H9 (cell line): ENCODE measurements at regions not wholly inside any gene's neighbourhood (a gene's known extent, or its start where the extent isn't known, plus 50 kb on each side); places are given as distances from the start of the nearest gene placed in this dataset.

Source experiments
- DNase-seq: peaks from one replicate; pipeline ENCODE4 v3.0.0-alpha.2; 2017
- H2AFZ ChIP-seq: one replicate; pipeline ENCODE4 v1.6.1; 2013; ENCODE audit warnings: mild to moderate bottlenecking, low read length, control low read depth, moderate library complexity
- H2AK5ac ChIP-seq: 2 replicates; pipeline ENCODE4 v1.6.1; 2013; ENCODE audit warnings: low read length, control low read depth, mixed read lengths; ENCODE audit not compliant: insufficient read length
- H2BK120ac ChIP-seq: one replicate; pipeline ENCODE4 v1.6.1; 2013; ENCODE audit warnings: low read depth, mild to moderate bottlenecking, low read length, control low read depth, inconsistent platforms; ENCODE audit not compliant: poor library complexity, severe bottlenecking
- H2BK12ac ChIP-seq: 2 replicates; pipeline ENCODE4 v1.6.1; 2013; ENCODE audit warnings: low read length, control low read depth, mixed read lengths, low read depth; ENCODE audit not compliant: insufficient read length
- H2BK15ac ChIP-seq: 2 replicates; pipeline ENCODE4 v1.6.1; 2013; ENCODE audit warnings: low read depth, low read length, control low read depth
- H2BK20ac ChIP-seq: one replicate; pipeline ENCODE4 v1.6.1; 2013; ENCODE audit warnings: low read depth, mild to moderate bottlenecking, low read length, control low read depth, inconsistent platforms; ENCODE audit not compliant: poor library complexity, severe bottlenecking
- H2BK5ac ChIP-seq: 2 replicates; pipeline ENCODE4 v1.6.1; 2013; ENCODE audit warnings: low read length, control low read depth, mixed read lengths; ENCODE audit not compliant: insufficient read length
- H3K14ac ChIP-seq: 2 replicates; pipeline ENCODE4 v1.6.1; 2013; ENCODE audit warnings: low read length, control low read depth; ENCODE audit not compliant: insufficient read depth
- H3K18ac ChIP-seq: 2 replicates; pipeline ENCODE4 v1.6.1; 2013; ENCODE audit warnings: low read depth, mild to moderate bottlenecking, mixed read lengths, low read length, control low read depth; ENCODE audit not compliant: insufficient read length
- H3K23ac ChIP-seq: 2 replicates; pipeline ENCODE4 v1.6.1; 2013; ENCODE audit warnings: low read length, control low read depth, mixed read lengths, low read depth; ENCODE audit not compliant: insufficient read length
- H3K23me2 ChIP-seq: 2 replicates; pipeline ENCODE4 v1.6.1; 2013; ENCODE audit warnings: low read depth, mild to moderate bottlenecking, mixed read lengths, low read length, control low read depth; ENCODE audit not compliant: insufficient read length, poor library complexity, severe bottlenecking
- H3K27ac ChIP-seq: 2 replicates; pipeline ENCODE4 v1.5.1; 2013; ENCODE audit warnings: low read length, control low read depth, mixed read lengths, low read depth; ENCODE audit not compliant: insufficient read length
- H3K27me3 ChIP-seq: 2 replicates; pipeline ENCODE4 v1.6.1; 2013; ENCODE audit warnings: low read length, control low read depth, inconsistent platforms; ENCODE audit not compliant: insufficient read depth
- H3K4ac ChIP-seq: 2 replicates; pipeline ENCODE4 v1.6.1; 2013; ENCODE audit warnings: low read depth, mild to moderate bottlenecking, control low read depth, inconsistent platforms, low read length, moderate library complexity
- H3K4me1 ChIP-seq: 2 replicates; pipeline ENCODE4 v1.6.1; 2013; ENCODE audit warnings: low read length, control low read depth, inconsistent platforms; ENCODE audit not compliant: insufficient read depth
- H3K4me2 ChIP-seq: 2 replicates; pipeline ENCODE4 v1.6.1; 2013; ENCODE audit warnings: low read length, control low read depth, mixed read lengths; ENCODE audit not compliant: insufficient read length, insufficient read depth
- H3K56ac ChIP-seq: 2 replicates; pipeline ENCODE4 v1.6.1; 2013; ENCODE audit warnings: low read depth, mild to moderate bottlenecking, mixed read lengths, low read length, control low read depth; ENCODE audit not compliant: insufficient read length
- H3K79me1 ChIP-seq: 2 replicates; pipeline ENCODE4 v1.6.1; 2013; ENCODE audit warnings: low read depth, mild to moderate bottlenecking, moderate library complexity, low read length, control low read depth, inconsistent platforms; ENCODE audit not compliant: insufficient read depth, poor library complexity, severe bottlenecking
- H3K79me2 ChIP-seq: 2 replicates; pipeline ENCODE4 v1.6.1; 2013; ENCODE audit warnings: low read length, control low read depth, inconsistent platforms; ENCODE audit not compliant: insufficient read depth
- H3K9ac ChIP-seq: 2 replicates; pipeline ENCODE4 v1.6.1; 2013; ENCODE audit warnings: low read length, control low read depth, mixed read lengths; ENCODE audit not compliant: insufficient read length; ENCODE audit errors: extremely low read depth
- H3K9me3 ChIP-seq: one replicate; pipeline ENCODE4 v1.6.1; 2013; ENCODE audit warnings: low read depth, low read length, inconsistent platforms; ENCODE audit not compliant: control insufficient read depth
- H3T11ph ChIP-seq: one replicate; pipeline ENCODE4 v1.6.1; 2013; ENCODE audit warnings: mild to moderate bottlenecking, low read length, control low read depth, inconsistent platforms
- H4K20me1 ChIP-seq: one replicate; pipeline ENCODE4 v1.6.1; 2013; ENCODE audit not compliant: control insufficient read depth, insufficient read length, insufficient read depth
- H4K5ac ChIP-seq: 2 replicates; pipeline ENCODE4 v1.6.1; 2013; ENCODE audit warnings: low read depth, mild to moderate bottlenecking, mixed read lengths, low read length, control low read depth; ENCODE audit not compliant: insufficient read length
- H4K8ac ChIP-seq: replicated peaks from 2 replicates; pipeline ENCODE4 v1.6.1; 2013; ENCODE audit warnings: low read length, control low read depth, mixed read lengths, low read depth; ENCODE audit not compliant: insufficient read length
- H4K91ac ChIP-seq: 2 replicates; pipeline ENCODE4 v1.6.1; 2013; ENCODE audit warnings: low read depth, mild to moderate bottlenecking, moderate library complexity, mixed read lengths, low read length, control low read depth; ENCODE audit not compliant: insufficient read length
- H3K27ac Mint-ChIP-seq, 3 experiments: 2 replicates in 2 of 3; 3 replicates in 1 of 3; pipeline ENCODE4 v1.8.0; 2020 to 2021; ENCODE audit warnings: mixed read lengths in 3 of 3, mild to moderate bottlenecking in 1 of 3, moderate library complexity in 1 of 3
- H3K27me3 Mint-ChIP-seq: 2 replicates; pipeline ENCODE4 v1.8.0; 2021; ENCODE audit warnings: low read depth, mild to moderate bottlenecking, moderate library complexity, mixed read lengths
- H3K36me3 Mint-ChIP-seq, 3 experiments: 2 replicates in 2 of 3; 3 replicates in 1 of 3; pipeline ENCODE4 v1.8.0; 2020 to 2021; ENCODE audit warnings: low read depth in 3 of 3, mixed read lengths in 3 of 3; ENCODE audit not compliant: insufficient read depth in 1 of 3
- H3K4me1 Mint-ChIP-seq, 2 experiments: 2 replicates each; pipeline ENCODE4 v1.8.0; 2020; ENCODE audit warnings: mixed read lengths in 2 of 2
- H3K4me3 Mint-ChIP-seq, 2 experiments: 2 replicates in 1 of 2; 3 replicates in 1 of 2; pipeline ENCODE4 v1.8.0; 2020 to 2021; ENCODE audit warnings: mild to moderate bottlenecking in 2 of 2, mixed read lengths in 2 of 2, moderate library complexity in 1 of 2
- H3K9me3 Mint-ChIP-seq, 2 experiments: 2 replicates in 1 of 2; 3 replicates in 1 of 2; pipeline ENCODE4 v1.8.0; 2020; ENCODE audit warnings: mild to moderate bottlenecking in 2 of 2, mixed read lengths in 2 of 2, moderate library complexity in 1 of 2
- WGBS: extraction: QIAGEN DNeasy Blood & Tissue Kit; methylation state at CpG from one replicate; pipeline ENCODE4 v1.1.7; 2013; ENCODE audit warnings: missing lambda C conversion rate, low lambda C conversion rate, mixed read lengths; ENCODE audit not compliant: insufficient read length; ENCODE audit errors: extremely low coverage; 5-methylcytosine and 5-hydroxymethylcytosine counted together
- TF ChIP-seq, protein P1 (sequence below): fragments of 200-600 bp; sonication (generic); conservative IDR thresholded peaks from 3 replicates; pipeline ENCODE4 v1.8.0; 2021; ENCODE audit warnings: antibody characterized with exemption, mild to moderate bottlenecking

DNA sequence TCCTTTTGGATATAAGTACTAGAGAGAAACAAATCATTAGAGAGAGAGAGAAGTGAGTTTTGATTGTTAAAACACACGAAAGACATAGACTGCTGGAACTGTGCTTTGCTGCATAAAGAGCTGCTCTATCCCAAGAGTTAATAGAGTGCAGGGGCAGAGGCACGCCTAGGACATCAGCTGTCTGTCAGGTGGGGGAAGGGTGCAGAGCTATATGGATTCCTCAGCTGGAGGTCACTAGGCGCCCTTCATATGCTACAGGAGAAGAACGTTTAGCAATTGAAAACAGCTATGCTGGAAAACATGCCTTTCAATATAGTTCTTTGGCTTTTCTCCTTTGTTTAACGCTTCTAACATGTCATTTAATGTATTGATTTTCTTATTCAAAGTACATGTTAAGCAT is 169.0 kb upstream of the MCHR2 start:
- no peak overlapping the region for H4K5ac ChIP-seq
- H3K9ac ChIP-seq: no peak overlapping the region
- H2BK5ac ChIP-seq: no peak overlapping the region
- no peaks in the 10 kb centered on the region for H3K9me3 ChIP-seq
- peak; percentile 44 for DNase-seq
- H2AFZ ChIP-seq: no peak overlapping the region
- H3K27ac ChIP-seq: no peak overlapping the region
- no peak overlapping the region for H3K14ac ChIP-seq
- H3K79me1 ChIP-seq: no peaks in the 10 kb centered on the region
- no peaks in the 10 kb centered on the region for H4K20me1 ChIP-seq
- H4K91ac ChIP-seq: no peak overlapping the region
- peak overlapping the region in 1 of 2 experiments; percentile 13; a peak in 1 of 5 replicates for H3K4me3 Mint-ChIP-seq
- H3K27me3 Mint-ChIP-seq: peaks cover 6% of the 10 kb centered on the region; the same call in 1 of the 2 replicates
- H4K8ac ChIP-seq: no peak overlapping the region
- H3K23me2 ChIP-seq: no peaks in the 10 kb centered on the region
- no peak overlapping the region for H2AK5ac ChIP-seq
- H3K4me1 ChIP-seq: peaks cover 13% of the 10 kb centered on the region; the same call in 1 of the 2 replicates
- H3K18ac ChIP-seq: no peak overlapping the region
- H3K9me3 Mint-ChIP-seq: no peaks in the 10 kb centered on the region; a peak in 1 of 5 replicates
- H3T11ph ChIP-seq: no peak overlapping the region
- H3K27me3 ChIP-seq: no peaks in the 10 kb centered on the region; the same call in 1 of the 2 replicates
- no peak overlapping the region for H2BK20ac ChIP-seq
- no peak overlapping the region for H2BK15ac ChIP-seq
- H3K23ac ChIP-seq: no peak overlapping the region
- no peak overlapping the region for H3K56ac ChIP-seq
- H2BK12ac ChIP-seq: no peak overlapping the region
- H2BK120ac ChIP-seq: no peak overlapping the region
- no peaks in the 10 kb centered on the region for H3K79me2 ChIP-seq
- peak overlapping the region; percentile 56 for H3K4me2 ChIP-seq
- H3K4me1 Mint-ChIP-seq: peaks cover 58 to 60% of the 10 kb centered on the region in 2 experiments
- H3K27ac Mint-ChIP-seq: peak overlapping the region in 2 of 3 experiments; percentile 4 to 40; a peak in 2 of 7 replicates
- TF ChIP-seq, protein P1, sequence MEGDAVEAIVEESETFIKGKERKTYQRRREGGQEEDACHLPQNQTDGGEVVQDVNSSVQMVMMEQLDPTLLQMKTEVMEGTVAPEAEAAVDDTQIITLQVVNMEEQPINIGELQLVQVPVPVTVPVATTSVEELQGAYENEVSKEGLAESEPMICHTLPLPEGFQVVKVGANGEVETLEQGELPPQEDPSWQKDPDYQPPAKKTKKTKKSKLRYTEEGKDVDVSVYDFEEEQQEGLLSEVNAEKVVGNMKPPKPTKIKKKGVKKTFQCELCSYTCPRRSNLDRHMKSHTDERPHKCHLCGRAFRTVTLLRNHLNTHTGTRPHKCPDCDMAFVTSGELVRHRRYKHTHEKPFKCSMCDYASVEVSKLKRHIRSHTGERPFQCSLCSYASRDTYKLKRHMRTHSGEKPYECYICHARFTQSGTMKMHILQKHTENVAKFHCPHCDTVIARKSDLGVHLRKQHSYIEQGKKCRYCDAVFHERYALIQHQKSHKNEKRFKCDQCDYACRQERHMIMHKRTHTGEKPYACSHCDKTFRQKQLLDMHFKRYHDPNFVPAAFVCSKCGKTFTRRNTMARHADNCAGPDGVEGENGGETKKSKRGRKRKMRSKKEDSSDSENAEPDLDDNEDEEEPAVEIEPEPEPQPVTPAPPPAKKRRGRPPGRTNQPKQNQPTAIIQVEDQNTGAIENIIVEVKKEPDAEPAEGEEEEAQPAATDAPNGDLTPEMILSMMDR: no peak
- no peaks in the 10 kb centered on the region for H3K36me3 Mint-ChIP-seq
- no CpG with 5 or more reads among the region's 5 CpGs for WGBS
- H3K4ac ChIP-seq: no peak overlapping the region
